Central memory CD8-positive, alpha-beta T cell (primary cell): ENCODE measurements at regions not wholly inside any gene's neighbourhood (a gene's known extent, or its start where the extent isn't known, plus 50 kb on each side); places are given as distances from the start of the nearest gene placed in this dataset.

Source experiments
- ATAC-seq: fragments of 150-1000 bp; cut with Tn5 transposase; replicated peaks from 2 replicates; pipeline ENCODE4 v1.10.0; 2022; ENCODE audit warnings: mild to moderate bottlenecking, moderate FRiP score, moderate number of reproducible peaks; ENCODE audit not compliant: poor library complexity, severe bottlenecking; ENCODE audit errors: extremely low read depth
- DNase-seq, 2 donors: peaks; one replicate each; pipeline ENCODE4 v3.0.0; 2021; ENCODE audit warnings: low spot score in 2 of 2
- H3K27ac Mint-ChIP-seq: one replicate; pipeline ENCODE4 v1.8.0; 2022; ENCODE audit warnings: low read depth, mild to moderate bottlenecking, moderate library complexity, mixed read lengths
- H3K27me3 Mint-ChIP-seq: one replicate; pipeline ENCODE4 v1.8.0; 2022; ENCODE audit warnings: mixed read lengths
- H3K36me3 Mint-ChIP-seq: one replicate; pipeline ENCODE4 v1.8.0; 2022; ENCODE audit warnings: mild to moderate bottlenecking, moderate library complexity, mixed read lengths; ENCODE audit not compliant: insufficient read depth
- H3K4me1 Mint-ChIP-seq: one replicate; pipeline ENCODE4 v1.8.0; 2022; ENCODE audit warnings: mixed read lengths
- H3K4me3 Mint-ChIP-seq: one replicate; pipeline ENCODE4 v1.8.0; 2022; ENCODE audit warnings: mild to moderate bottlenecking, moderate library complexity, mixed read lengths
- H3K9me3 Mint-ChIP-seq: one replicate; pipeline ENCODE4 v1.8.0; 2022; ENCODE audit warnings: mixed read lengths

- no peak for ATAC-seq
- Mint-ChIP-seq H3K27me3 (peaks cover 22% of the 10 kb centered on the region), H3K4me1 (no peaks in the 10 kb centered on the region), H3K4me3 (no peak overlapping the region), H3K27ac (no peak overlapping the region), H3K36me3 (peaks cover 8% of the 10 kb centered on the region), H3K9me3 (no peaks in the 10 kb centered on the region)
- DNase-seq: no peak
Measured at GRCh38 chr20:39090906-39091305, 128.8 kb downstream of the DHX35 start.

DNA sequence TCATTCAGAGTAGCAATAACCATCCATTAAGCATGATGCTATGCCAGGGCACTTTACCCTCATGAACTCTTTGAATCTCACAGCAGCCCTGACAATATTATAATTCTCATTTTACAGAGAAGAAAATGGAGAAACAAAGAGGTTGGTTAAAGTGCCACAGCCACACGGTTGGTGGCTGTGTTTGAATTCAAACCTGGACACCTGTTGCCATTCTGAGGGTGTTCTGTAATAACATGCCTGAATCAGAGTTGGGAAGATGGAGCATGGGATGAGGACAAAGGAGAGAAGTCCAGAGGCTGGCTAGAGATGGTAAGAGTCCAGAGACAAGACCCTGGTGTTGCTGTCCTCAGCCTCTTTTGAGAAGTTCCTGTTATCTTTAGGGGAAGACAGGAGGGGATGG, 127.7 kb downstream of the DHX35 start:
- H3K4me3 Mint-ChIP-seq: no peak overlapping the region
- no peaks in the 10 kb centered on the region for H3K4me1 Mint-ChIP-seq
- no peaks in the 10 kb centered on the region for H3K9me3 Mint-ChIP-seq
- ATAC-seq (no peak), DNase-seq (no peak)
- H3K27me3 Mint-ChIP-seq: peaks cover 22% of the 10 kb centered on the region
- H3K27ac Mint-ChIP-seq: peak overlapping the region; percentile 74
- H3K36me3 Mint-ChIP-seq: peaks cover 8% of the 10 kb centered on the region
